HG02870 (cell line): ENCODE measurements at regions not wholly inside any gene's neighbourhood (a gene's known extent, or its start where the extent isn't known, plus 50 kb on each side); places are given as distances from the start of the nearest gene placed in this dataset.

Experiments used
- ATAC-seq: cut with Tn5 transposase; IDR thresholded peaks from one replicate; pipeline ENCODE4 v1.9.1; 2021; ENCODE audit warnings: mild to moderate bottlenecking, moderate library complexity; ENCODE audit not compliant: unreplicated experiment

- ATAC-seq: no peak
These were observed 576.2 kb downstream of the METTL4 start for GRCh38 chr18:1995041-1995612.

GRCh38 chr18:1998121-1998520 lies 573.2 kb downstream of the METTL4 start:
- no peak for ATAC-seq

DNA sequence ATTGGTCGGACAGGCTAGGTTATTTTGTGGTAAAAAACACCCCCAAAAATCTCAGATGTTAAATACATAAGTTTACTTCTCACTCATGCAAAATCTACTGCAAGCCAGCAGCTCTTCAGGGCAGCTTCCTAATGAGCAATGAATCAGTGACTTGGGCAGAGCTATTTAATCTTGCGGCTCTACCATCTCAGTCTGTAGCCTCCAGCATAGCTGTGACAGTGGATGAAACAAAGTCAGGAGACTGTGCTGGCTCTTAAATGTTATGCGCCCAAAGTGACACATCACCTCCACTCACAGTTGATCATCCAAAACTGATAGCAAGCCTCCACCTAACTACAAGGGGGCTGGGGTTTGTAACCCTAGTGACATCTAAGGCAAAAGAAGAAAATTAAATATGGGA lies 571.9 kb downstream of the METTL4 start:
- ATAC-seq: no peak

DNA sequence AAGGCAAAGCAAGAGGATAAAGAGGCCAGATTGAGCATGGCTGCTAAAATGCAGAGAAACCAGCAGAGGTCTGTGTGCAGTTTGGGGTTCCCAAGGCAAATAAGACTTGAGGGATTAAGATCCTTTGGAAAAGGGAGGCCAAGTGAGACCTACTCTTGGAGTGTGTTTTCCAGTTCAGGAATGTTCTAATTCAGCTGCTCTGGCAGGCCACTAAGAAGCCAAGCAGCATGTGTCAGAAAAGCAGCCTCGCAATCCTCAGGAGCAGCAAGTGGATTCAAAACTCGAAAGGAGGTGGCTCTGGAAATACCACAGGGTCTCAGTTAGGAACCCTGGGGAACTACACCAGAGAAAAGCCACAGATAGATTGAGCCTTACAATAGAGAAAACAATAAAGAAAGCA lies 569.2 kb downstream of the METTL4 start:
- no peak for ATAC-seq

GRCh38 chr18:2002604-2003003 lies 568.7 kb downstream of the METTL4 start:
- no peak for ATAC-seq

- no peak for ATAC-seq
These were observed 561.2 kb downstream of the METTL4 start for GRCh38 chr18:2009942-2010697.

- no peak for ATAC-seq
These were observed 544.3 kb downstream of the METTL4 start for GRCh38 chr18:2027016-2027415.

- ATAC-seq: no peak
These were observed 543.5 kb downstream of the METTL4 start for GRCh38 chr18:2027756-2028155.

DNA sequence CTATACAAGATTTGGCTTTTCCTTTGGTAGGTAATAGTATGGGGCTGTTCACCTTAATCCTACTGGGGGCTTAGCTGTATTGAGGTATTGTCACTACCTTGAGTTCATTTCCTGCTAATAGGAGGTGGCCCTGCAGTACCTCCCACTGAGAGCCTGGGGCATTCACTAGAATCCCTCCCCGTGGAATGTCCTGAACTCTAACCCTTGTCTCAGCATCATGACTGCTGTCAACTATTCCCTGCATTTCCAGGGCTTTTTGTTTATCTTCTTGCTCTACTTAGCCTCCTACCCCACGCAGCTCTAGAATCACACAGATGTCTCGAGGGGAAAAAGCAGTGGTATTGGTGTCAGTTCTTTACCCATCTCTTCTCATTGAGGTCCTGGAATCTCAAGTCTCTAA lies 542.3 kb downstream of the METTL4 start:
- no peak for ATAC-seq

- ATAC-seq: no peak
These were observed 540.7 kb downstream of the METTL4 start for GRCh38 chr18:2030647-2031046.

DNA sequence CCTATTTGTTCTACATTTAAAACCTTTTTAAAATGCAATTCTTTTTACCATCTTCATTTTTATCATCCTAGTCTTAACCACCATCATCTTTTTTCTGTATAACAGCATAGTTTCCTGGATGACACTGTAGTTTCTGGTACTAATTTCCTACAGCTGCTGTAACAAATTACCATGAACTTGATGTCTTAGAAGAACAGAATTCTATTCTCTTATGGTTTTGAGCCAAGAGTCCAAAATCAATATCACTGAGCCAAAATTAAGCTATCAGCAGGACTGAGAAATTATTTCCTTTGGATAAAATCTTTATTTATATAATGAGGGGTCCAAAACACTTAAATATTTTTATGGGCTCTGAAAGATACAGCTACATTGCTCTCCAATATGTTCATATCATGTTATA lies 539.3 kb downstream of the METTL4 start:
- ATAC-seq: no peak

- no peak for ATAC-seq
These were observed 536.2 kb downstream of the METTL4 start for GRCh38 chr18:2035056-2035455.

- no peak for ATAC-seq
These were observed 535.2 kb downstream of the METTL4 start for GRCh38 chr18:2036086-2036485.

- no peak for ATAC-seq
These were observed 531.0 kb downstream of the METTL4 start for GRCh38 chr18:2040279-2040678.

DNA sequence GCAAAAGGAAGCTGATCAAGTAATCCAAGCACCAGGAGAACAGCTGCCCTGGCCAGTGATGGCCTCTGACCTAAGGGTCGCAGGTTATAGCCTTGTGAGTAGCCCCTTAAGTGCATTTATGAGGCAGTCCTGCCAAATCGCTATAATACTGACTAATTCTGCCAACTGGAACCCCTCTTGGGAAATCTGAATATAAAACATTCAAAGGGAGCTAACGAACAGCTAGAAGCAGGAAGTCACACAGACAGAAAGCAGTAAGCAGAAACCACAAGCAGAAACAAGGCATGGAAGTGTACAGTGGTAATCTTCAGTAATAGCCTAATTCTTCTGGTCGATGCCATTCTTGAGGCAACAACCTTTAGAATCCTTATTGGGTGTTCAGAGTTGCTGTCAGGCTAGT lies 521.3 kb downstream of the METTL4 start:
- no peak for ATAC-seq

GRCh38 chr18:2050702-2051201 lies 520.6 kb downstream of the METTL4 start:
- no peak for ATAC-seq

DNA sequence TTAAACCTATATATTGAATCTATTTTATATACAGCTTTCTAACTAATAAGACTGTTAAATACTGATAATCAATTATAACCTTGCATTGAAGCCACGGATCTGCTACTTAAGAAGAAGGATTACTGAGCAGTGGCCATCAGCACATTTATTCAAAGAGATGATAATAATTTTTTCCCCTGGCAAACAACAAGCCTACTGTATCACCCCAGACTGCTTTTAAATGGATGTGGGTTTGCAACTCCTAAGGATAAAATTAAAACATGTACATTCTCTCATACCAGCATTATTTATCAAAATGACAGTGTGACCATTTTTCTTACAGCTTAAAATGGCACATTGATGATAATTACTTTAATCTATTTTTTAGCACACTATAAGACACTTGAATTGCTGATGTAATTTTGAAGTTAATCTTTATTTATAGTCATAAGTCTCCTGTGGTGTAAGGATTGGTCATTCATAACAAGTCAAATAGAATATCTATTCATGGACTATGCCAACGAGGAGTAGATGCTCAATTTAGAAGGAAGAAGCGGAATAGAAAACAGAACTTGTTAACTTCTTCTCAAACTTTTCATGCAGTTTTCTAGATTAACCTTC lies 517.7 kb downstream of the METTL4 start:
- no peak for ATAC-seq

DNA sequence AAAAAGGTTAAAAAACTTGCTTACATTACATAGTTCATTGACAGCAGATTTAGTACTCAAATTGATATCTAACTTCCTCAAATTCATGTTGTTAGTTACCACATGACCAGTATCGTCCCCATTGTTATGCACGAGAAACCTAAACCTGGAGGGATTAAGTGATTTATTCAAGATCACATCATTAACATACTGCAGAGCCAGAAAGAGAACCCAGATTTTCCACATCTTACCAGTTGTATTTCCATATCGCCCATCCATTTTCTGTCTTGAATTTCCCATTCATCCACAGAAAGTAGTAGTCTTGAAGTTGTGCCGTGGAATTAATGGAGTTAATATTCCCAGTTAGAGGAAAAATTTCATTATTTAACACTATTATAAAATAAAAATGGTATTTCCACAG lies 512.0 kb downstream of the METTL4 start:
- ATAC-seq: no peak

GRCh38 chr18:2060086-2060485 lies 511.2 kb downstream of the METTL4 start:
- no peak for ATAC-seq

DNA sequence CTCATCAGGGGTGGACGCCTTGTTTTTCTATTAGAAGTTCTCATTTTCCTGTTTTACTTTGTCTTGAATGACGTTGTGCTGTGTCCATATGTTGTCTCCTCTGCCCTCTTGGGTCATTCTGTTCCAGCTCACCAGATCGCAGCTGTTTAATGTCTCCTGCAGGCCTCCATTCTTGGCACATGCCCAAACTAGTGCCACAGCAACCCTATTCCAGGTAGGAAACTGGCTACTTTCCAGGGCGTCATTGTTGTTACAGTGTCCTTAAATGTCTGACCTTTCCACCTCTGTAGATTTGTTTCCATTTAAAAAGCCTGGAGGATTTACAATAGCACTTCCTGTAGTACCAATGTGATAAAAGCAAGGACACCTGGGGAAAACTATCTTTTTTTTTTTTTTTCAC lies 500.7 kb downstream of the METTL4 start:
- no peak for ATAC-seq

- no peak for ATAC-seq
These were observed 495.8 kb downstream of the METTL4 start for GRCh38 chr18:2075499-2075898.

- ATAC-seq: no peak
These were observed 488.6 kb downstream of the METTL4 start for GRCh38 chr18:2082676-2083075.
